DOHH2 (cell line): ENCODE measurements at regions not wholly inside any gene's neighbourhood (a gene's known extent, or its start where the extent isn't known, plus 50 kb on each side); places are given as distances from the start of the nearest gene placed in this dataset.

Experiments used
- H3F3A ChIP-seq: fragments of 200-600 bp; sonication (generic), shearing (Covaris generic); 2 replicates; pipeline ENCODE4 v1.6.0; 2016; ENCODE audit warnings: antibody characterized with exemption, mild to moderate bottlenecking; ENCODE audit not compliant: control insufficient read depth, insufficient read depth
- H3K27ac ChIP-seq: fragments of 200-600 bp; sonication (generic); 2 replicates; pipeline ENCODE4 v1.5.1; 2014; ENCODE audit warnings: low read depth, mild to moderate bottlenecking, low read length, moderate library complexity
- H3K27me3 ChIP-seq: fragments of 200-600 bp; sonication (generic); 2 replicates; pipeline ENCODE4 v1.6.1; 2014; ENCODE audit warnings: mild to moderate bottlenecking, low read length, mixed read lengths; ENCODE audit not compliant: control insufficient read depth
- H3K36me3 ChIP-seq: fragments of 200-600 bp; sonication (generic); 2 replicates; pipeline ENCODE4 v1.6.1; 2014; ENCODE audit warnings: mild to moderate bottlenecking, low read length, moderate library complexity, mixed read lengths; ENCODE audit not compliant: control insufficient read depth
- H3K4me1 ChIP-seq: fragments of 200-600 bp; sonication (generic); 2 replicates; pipeline ENCODE4 v1.6.1; 2014; ENCODE audit warnings: mild to moderate bottlenecking, low read length, mixed read lengths; ENCODE audit not compliant: control insufficient read depth
- H3K4me2 ChIP-seq: fragments of 200-600 bp; sonication (generic); 2 replicates; pipeline ENCODE4 v1.6.0; 2014; ENCODE audit warnings: mild to moderate bottlenecking, low read length, moderate library complexity
- H3K4me3 ChIP-seq: fragments of 200-600 bp; sonication (generic); 2 replicates; pipeline ENCODE4 v1.5.1; 2014; ENCODE audit warnings: mild to moderate bottlenecking, low read length, mixed read lengths
- H3K79me2 ChIP-seq: fragments of 200-600 bp; sonication (generic); 2 replicates; pipeline ENCODE4 v1.6.1; 2014; ENCODE audit warnings: mild to moderate bottlenecking, low read length, mixed read lengths; ENCODE audit not compliant: control insufficient read depth
- H3K9me2 ChIP-seq: fragments of 200-600 bp; sonication (generic); replicated peaks from 2 replicates; pipeline ENCODE4 v1.6.1; 2014; ENCODE audit warnings: mild to moderate bottlenecking, low read length, mixed read lengths; ENCODE audit not compliant: control insufficient read depth
- H3K9me3 ChIP-seq: fragments of 200-600 bp; sonication (generic); 2 replicates; pipeline ENCODE4 v1.6.1; 2014; ENCODE audit warnings: antibody characterized with exemption, low read length, mixed read lengths; ENCODE audit not compliant: control insufficient read depth, insufficient read depth
- H4K20me1 ChIP-seq: fragments of 200-600 bp; sonication (generic); 2 replicates; pipeline ENCODE4 v1.6.0; 2014; ENCODE audit warnings: low read depth, mild to moderate bottlenecking, antibody characterized with exemption, low read length, moderate library complexity; ENCODE audit not compliant: control insufficient read depth, insufficient read depth
- EZH2phosphoT487 ChIP-seq: fragments of 200-600 bp; sonication (generic); IDR thresholded peaks from 2 replicates; pipeline ENCODE4 v1.6.1; 2017; ENCODE audit warnings: borderline replicate concordance, mild to moderate bottlenecking, antibody characterized with exemption, low read length, moderate library complexity, mixed read lengths
- TF ChIP-seq, protein P1 (sequence below): fragments of 200-600 bp; sonication (generic); IDR thresholded peaks from one replicate; pipeline ENCODE4 v1.5.1; 2014; ENCODE audit warnings: antibody characterized with exemption, mild to moderate bottlenecking, low read depth, low read length; ENCODE audit not compliant: poor library complexity, severe bottlenecking

GRCh38 chrY:15552074-15552473 is 1027.7 kb downstream of the NLGN4Y start:
- no peaks in the 10 kb centered on the region for H3K79me2 ChIP-seq
- H3K36me3 ChIP-seq = no peaks in the 10 kb centered on the region
- no peaks in the 10 kb centered on the region for H3K27me3 ChIP-seq
- H3K9me3 ChIP-seq = no peaks in the 10 kb centered on the region
- no peaks in the 10 kb centered on the region for H3F3A ChIP-seq
- no peaks in the 10 kb centered on the region for H4K20me1 ChIP-seq
- no peaks in the 10 kb centered on the region for H3K9me2 ChIP-seq
- no peak overlapping the region for H3K4me2 ChIP-seq
- no peak overlapping the region for H3K27ac ChIP-seq
- no peak overlapping the region for H3K4me3 ChIP-seq
- H3K4me1 ChIP-seq = no peaks in the 10 kb centered on the region
- TF ChIP-seq, protein P1, sequence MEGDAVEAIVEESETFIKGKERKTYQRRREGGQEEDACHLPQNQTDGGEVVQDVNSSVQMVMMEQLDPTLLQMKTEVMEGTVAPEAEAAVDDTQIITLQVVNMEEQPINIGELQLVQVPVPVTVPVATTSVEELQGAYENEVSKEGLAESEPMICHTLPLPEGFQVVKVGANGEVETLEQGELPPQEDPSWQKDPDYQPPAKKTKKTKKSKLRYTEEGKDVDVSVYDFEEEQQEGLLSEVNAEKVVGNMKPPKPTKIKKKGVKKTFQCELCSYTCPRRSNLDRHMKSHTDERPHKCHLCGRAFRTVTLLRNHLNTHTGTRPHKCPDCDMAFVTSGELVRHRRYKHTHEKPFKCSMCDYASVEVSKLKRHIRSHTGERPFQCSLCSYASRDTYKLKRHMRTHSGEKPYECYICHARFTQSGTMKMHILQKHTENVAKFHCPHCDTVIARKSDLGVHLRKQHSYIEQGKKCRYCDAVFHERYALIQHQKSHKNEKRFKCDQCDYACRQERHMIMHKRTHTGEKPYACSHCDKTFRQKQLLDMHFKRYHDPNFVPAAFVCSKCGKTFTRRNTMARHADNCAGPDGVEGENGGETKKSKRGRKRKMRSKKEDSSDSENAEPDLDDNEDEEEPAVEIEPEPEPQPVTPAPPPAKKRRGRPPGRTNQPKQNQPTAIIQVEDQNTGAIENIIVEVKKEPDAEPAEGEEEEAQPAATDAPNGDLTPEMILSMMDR = no peak
- no peak for TF ChIP-seq EZH2phosphoT487

DNA sequence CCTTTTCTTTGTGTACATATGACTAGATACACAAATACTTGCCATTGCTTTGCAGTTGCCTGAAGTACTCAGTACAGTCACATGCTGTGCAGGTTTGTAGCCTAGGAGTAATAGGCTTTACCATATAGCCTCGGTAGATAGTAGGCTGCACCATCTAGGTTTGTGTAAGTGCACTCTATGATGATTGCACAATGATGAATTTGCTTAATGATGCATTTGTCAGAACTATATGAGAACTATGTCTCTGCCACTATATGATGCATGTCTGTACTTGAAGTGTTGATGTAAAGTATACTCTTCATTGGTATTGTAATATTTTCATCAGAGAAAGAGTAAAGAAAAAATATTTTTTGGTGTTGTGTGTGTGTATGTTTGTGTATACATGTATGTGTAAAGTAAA is 1030.7 kb downstream of the NLGN4Y start:
- Histone ChIP-seq H3K27me3 (no peaks in the 10 kb centered on the region), H3K4me2 (no peak overlapping the region), H3K79me2 (no peaks in the 10 kb centered on the region), H3F3A (no peaks in the 10 kb centered on the region), H3K9me2 (no peaks in the 10 kb centered on the region), H3K9me3 (no peaks in the 10 kb centered on the region), H3K27ac (no peak overlapping the region), H4K20me1 (no peaks in the 10 kb centered on the region), H3K4me1 (no peaks in the 10 kb centered on the region), H3K4me3 (no peak overlapping the region), H3K36me3 (no peaks in the 10 kb centered on the region)
- no peak for TF ChIP-seq EZH2phosphoT487
- TF ChIP-seq, protein P1 = no peak

DNA sequence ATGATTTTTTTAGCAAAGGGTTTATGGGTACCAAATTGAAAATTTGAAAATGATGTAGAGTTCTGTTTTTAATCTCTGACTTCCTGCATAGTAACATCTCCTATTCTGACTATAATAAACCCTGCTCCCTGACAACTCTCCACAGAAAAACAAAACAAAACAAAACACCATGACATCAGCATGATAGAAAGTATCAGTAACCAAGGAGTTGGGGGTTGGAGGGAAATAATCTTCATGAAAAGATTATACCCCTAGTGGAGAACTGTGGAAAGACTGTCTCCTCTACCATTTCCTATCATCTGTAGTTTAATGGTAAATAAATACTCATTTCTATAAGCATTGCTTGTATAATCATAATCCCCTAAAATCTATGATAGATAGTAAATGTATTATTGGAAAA is 1034.8 kb downstream of the NLGN4Y start:
- Histone ChIP-seq H3K27ac (no peak overlapping the region), H3K4me2 (no peak overlapping the region), H3K4me1 (no peaks in the 10 kb centered on the region), H4K20me1 (no peaks in the 10 kb centered on the region), H3K27me3 (no peaks in the 10 kb centered on the region), H3K9me3 (no peaks in the 10 kb centered on the region), H3K9me2 (no peaks in the 10 kb centered on the region), H3K4me3 (no peak overlapping the region), H3K36me3 (no peaks in the 10 kb centered on the region), H3K79me2 (no peaks in the 10 kb centered on the region), H3F3A (no peaks in the 10 kb centered on the region)
- no peak for TF ChIP-seq EZH2phosphoT487
- TF ChIP-seq, protein P1 = peak; percentile 15

- no peaks in the 10 kb centered on the region for H3F3A ChIP-seq
- H3K9me2 ChIP-seq = no peaks in the 10 kb centered on the region
- H3K4me3 ChIP-seq = no peak overlapping the region
- no peaks in the 10 kb centered on the region for H3K36me3 ChIP-seq
- H3K79me2 ChIP-seq = no peaks in the 10 kb centered on the region
- H3K4me2 ChIP-seq = no peak overlapping the region
- H3K27ac ChIP-seq = no peak overlapping the region
- no peaks in the 10 kb centered on the region for H3K4me1 ChIP-seq
- no peaks in the 10 kb centered on the region for H4K20me1 ChIP-seq
- no peak for TF ChIP-seq EZH2phosphoT487
- TF ChIP-seq, protein P1 = no peak
- no peaks in the 10 kb centered on the region for H3K27me3 ChIP-seq
- no peaks in the 10 kb centered on the region for H3K9me3 ChIP-seq
Measured at GRCh38 chrY:15560840-15561239, 1036.5 kb downstream of the NLGN4Y start.
